Esophagus squamous epithelium (tissue), 5 donors: ENCODE measurements at regions not wholly inside any gene's neighbourhood (a gene's known extent, or its start where the extent isn't known, plus 50 kb on each side); places are given as distances from the start of the nearest gene placed in this dataset.

Experiments
- DNase-seq: peaks from one replicate; lab custom pipeline; 2025; lab: John Stamatoyannopoulos, UW
- H3K27ac ChIP-seq, 4 donors: fragments of 200-600 bp; sonication (generic); one replicate each; pipeline ENCODE4 v1.5.1; 2016 to 2019; ENCODE audit warnings: mild to moderate bottlenecking in 1 of 4
- H3K27me3 ChIP-seq, 4 donors: fragments of 200-600 bp; sonication (generic); 1 replicate in 3 of 4; 2 replicates in 1 of 4; pipeline versions ENCODE4 v1.5.1 to v1.6.0; 2017 to 2021; ENCODE audit warnings: antibody characterized with exemption in 1 of 4
- H3K36me3 ChIP-seq, 3 donors: fragments of 200-600 bp; sonication (generic); one replicate each; pipeline ENCODE4 v1.5.1; 2016 to 2019
- H3K4me1 ChIP-seq, 3 donors: fragments of 200-600 bp; sonication (generic); one replicate each; pipeline ENCODE4 v1.5.1; 2017 to 2019
- H3K4me3 ChIP-seq, 4 donors: fragments of 200-600 bp; sonication (generic); 1 replicate in 3 of 4; 2 replicates in 1 of 4; pipeline ENCODE4 v1.5.1; 2016 to 2019; ENCODE audit warnings: mild to moderate bottlenecking in 2 of 4, moderate library complexity in 1 of 4
- H3K9me3 ChIP-seq, 3 donors: fragments of 200-600 bp; sonication (generic); one replicate each; pipeline ENCODE4 v1.5.1; 2016 to 2019
- CTCF ChIP-seq, 6 experiments: fragments of 450-650 bp in 4 of 6; fragments of 200-600 bp in 2 of 6; sonication (generic) in 2 of 6; IDR thresholded peaks; one replicate each; pipeline ENCODE4 v1.5.1; 2016 to 2019; ENCODE audit warnings: antibody characterized with exemption in 6 of 6, mild to moderate bottlenecking in 4 of 6, moderate library complexity in 4 of 6
- POLR2A ChIP-seq, 4 donors: fragments of 450-650 bp; IDR thresholded peaks; one replicate each; pipeline ENCODE4 v1.6.1; 2017; ENCODE audit warnings: antibody characterized with exemption in 4 of 4, mild to moderate bottlenecking in 4 of 4, moderate library complexity in 3 of 4
- WGBS, 2 donors: methylation state at CpG; one replicate each; pipeline ENCODE4 v1.1.5; 2018; 5-methylcytosine and 5-hydroxymethylcytosine counted together
- intact Hi-C: fragments of 100-400 bp; cut with DNase I; formaldehyde crosslinking; loops from one replicate; pipeline ENCODE4 v1.15.0; 2022
- donor health status: DM: yes; HTN: yes; CAD: no.

- Histone ChIP-seq H3K27me3 (no peaks in the 10 kb centered on the region), H3K4me1 (no peaks in the 10 kb centered on the region), H3K4me3 (no peak overlapping the region), H3K9me3 (no peaks in the 10 kb centered on the region), H3K27ac (no peak overlapping the region), H3K36me3 (no peaks in the 10 kb centered on the region)
- WGBS, 2 donors = 66 to 84% methylated on average over 9 to 10 of the region's 10 CpGs
- intact Hi-C loops = no loop called here
- TF ChIP-seq CTCF (IDR thresholded peaks at IDR 0.05) = no peak
- TF ChIP-seq POLR2A (IDR thresholded peaks at IDR 0.05) = no peak
- no peak for DNase-seq
Observed at GRCh38 chr9:81375187-81376100, 313.9 kb downstream of the TLE1 start.

- Histone ChIP-seq H3K4me1 (no peaks in the 10 kb centered on the region), H3K27ac (no peak overlapping the region), H3K27me3 (no peaks in the 10 kb centered on the region), H3K36me3 (no peaks in the 10 kb centered on the region), H3K9me3 (no peaks in the 10 kb centered on the region), H3K4me3 (no peak overlapping the region)
- TF ChIP-seq POLR2A (IDR thresholded peaks at IDR 0.05) (no peak), CTCF (IDR thresholded peaks at IDR 0.05) (no peak)
- intact Hi-C loops = no loop called here
- DNase-seq = no peak
- WGBS, 2 donors = 69 to 72% methylated on average over 3 to 4 of the region's 4 CpGs
Observed at GRCh38 chr9:81374459-81375186, 314.7 kb downstream of the TLE1 start.

- no peaks in the 10 kb centered on the region for H3K4me1 ChIP-seq
- 60 to 83% methylated on average over 2 to 4 of the region's 4 CpGs for WGBS, 2 donors
- H3K36me3 ChIP-seq = no peaks in the 10 kb centered on the region
- no peaks in the 10 kb centered on the region for H3K9me3 ChIP-seq
- DNase-seq = no peak
- intact Hi-C loops = no loop called here
- H3K4me3 ChIP-seq = no peak overlapping the region
- H3K27ac ChIP-seq = peak overlapping the region in 3 of 4 donors; percentile 27 to 55 (median 36)
- no peaks in the 10 kb centered on the region for H3K27me3 ChIP-seq
- no peak for TF ChIP-seq CTCF (IDR thresholded peaks at IDR 0.05)
- no peak for TF ChIP-seq POLR2A (IDR thresholded peaks at IDR 0.05)
Observed at GRCh38 chr9:81373294-81373693, 316.1 kb downstream of the TLE1 start.

GRCh38 chr9:81372628-81373191 lies 316.6 kb downstream of the TLE1 start:
- DNase-seq = no peak
- no peaks in the 10 kb centered on the region for H3K36me3 ChIP-seq
- peak overlapping the region in 3 of 4 donors; percentile 27 to 55 (median 36) for H3K27ac ChIP-seq
- no peak overlapping the region for H3K4me3 ChIP-seq
- TF ChIP-seq POLR2A (IDR thresholded peaks at IDR 0.05) = no peak
- no peak for TF ChIP-seq CTCF (IDR thresholded peaks at IDR 0.05)
- no peaks in the 10 kb centered on the region for H3K9me3 ChIP-seq
- no peaks in the 10 kb centered on the region for H3K4me1 ChIP-seq
- intact Hi-C loops = no loop called here
- H3K27me3 ChIP-seq = no peaks in the 10 kb centered on the region
- 44 to 58% methylated on average over 8 of the region's 8 CpGs for WGBS, 2 donors

- TF ChIP-seq POLR2A (IDR thresholded peaks at IDR 0.05) (no peak), CTCF (IDR thresholded peaks at IDR 0.05) (no peak)
- Histone ChIP-seq H3K27me3 (no peaks in the 10 kb centered on the region), H3K36me3 (no peaks in the 10 kb centered on the region), H3K4me3 (no peak overlapping the region), H3K9me3 (no peaks in the 10 kb centered on the region), H3K4me1 (no peaks in the 10 kb centered on the region), H3K27ac (no peak overlapping the region)
- intact Hi-C loops = no loop called here
- WGBS, 2 donors = 49 to 60% methylated on average over 7 of the region's 7 CpGs
- DNase-seq = no peak
Observed at GRCh38 chr9:81371824-81372223, 317.5 kb downstream of the TLE1 start.
